A549 (cell line): ENCODE measurements at regions not wholly inside any gene's neighbourhood (a gene's known extent, or its start where the extent isn't known, plus 50 kb on each side); places are given as distances from the start of the nearest gene placed in this dataset.

ENCODE experiments used
- ATAC-seq, 2 experiments: fragments of 200-7000 bp in 1 of 2; fragments of >200 bp in 1 of 2; cut with Nextera tagmentation in 1 of 2; cut with Tn5 transposase in 1 of 2; 3 replicates each; pipeline versions ENCODE4 v1.8.0 to v1.9.1; 2018 to 2020; ENCODE audit warnings: mild to moderate bottlenecking in 1 of 2, moderate library complexity in 1 of 2
- CTCF ChIA-PET: fragments of 300-600 bp; sonication (Branson Sonifier 250); formaldehyde crosslinking; extraction: SDS; loops from one replicate; lab custom pipeline; 2021; ENCODE audit warnings: antibody characterized with exemption, inconsistent platforms; lab: Yijun Ruan, JAX
- POLR2A ChIA-PET: fragments of 350-600 bp; formaldehyde crosslinking; extraction: SDS; loops from one replicate; lab custom pipeline; 2021; ENCODE audit warnings: antibody characterized with exemption, inconsistent platforms; lab: Yijun Ruan, JAX
- DNase-seq, 2 experiments: peaks; one replicate each; pipeline versions ENCODE4 v3.0.0 to v3.0.0-alpha.2; 2011 to 2016; ENCODE audit warnings: low read depth in 1 of 2, low spot score in 1 of 2
- FAIRE-seq: peaks from 2 replicates; lab custom pipeline; 2011; peaks lifted over from hg19 to GRCh38; lab: Jason Lieb, UNC
- H3K27ac ChIP-seq, 2 experiments: fragments of >200 bp; sonication (Bioruptor Twin); formaldehyde crosslinking; 3 replicates each; pipeline ENCODE4 v1.5.1; 2016 to 2017
- H3K4me1 ChIP-seq: fragments of >200 bp; sonication (Bioruptor Twin); formaldehyde crosslinking; 3 replicates; pipeline ENCODE4 v1.6.1; 2016
- H3K4me2 ChIP-seq: fragments of >200 bp; sonication (Bioruptor Twin); formaldehyde crosslinking; 3 replicates; pipeline ENCODE4 v1.6.1; 2016
- H3K4me3 ChIP-seq: fragments of >200 bp; sonication (Bioruptor Twin); formaldehyde crosslinking; 3 replicates; pipeline ENCODE4 v1.5.1; 2016
- H3K9me3 ChIP-seq: fragments of >200 bp; sonication (Bioruptor Twin); formaldehyde crosslinking; 3 replicates; pipeline ENCODE4 v1.6.1; 2016
- ATOH8 ChIP-seq: fragments of 250-450 bp; sonication (Bioruptor Pico); IDR thresholded peaks from 2 replicates; pipeline ENCODE4 v1.5.0; 2020; ENCODE audit warnings: low read depth, mild to moderate bottlenecking, moderate library complexity
- BHLHE40 ChIP-seq: IDR thresholded peaks from 2 replicates; pipeline ENCODE4 v1.6.1; 2012; ENCODE audit warnings: low read depth, low read length, inconsistent platforms
- CHD2 ChIP-seq: fragments of 150-350 bp; IDR thresholded peaks from 2 replicates; pipeline ENCODE4 v1.6.1; 2014; ENCODE audit warnings: low read length; ENCODE audit not compliant: partially characterized antibody
- E2F6 ChIP-seq: IDR thresholded peaks from 2 replicates; pipeline ENCODE4 v1.6.1; 2012; ENCODE audit warnings: low read depth, borderline replicate concordance
- EHF ChIP-seq: fragments of 250-450 bp; sonication (Bioruptor Pico); IDR thresholded peaks from 2 replicates; pipeline ENCODE4 v1.5.0; 2020; ENCODE audit warnings: mild to moderate bottlenecking
- ESRRA ChIP-seq: fragments of 150-350 bp; IDR thresholded peaks from 2 replicates; pipeline ENCODE4 v1.6.1; 2014; ENCODE audit warnings: mild to moderate bottlenecking, low read length, borderline replicate concordance
- HEYL ChIP-seq: fragments of 250-450 bp; sonication (Bioruptor Pico); IDR thresholded peaks from 2 replicates; pipeline ENCODE4 v1.8.0; 2021; ENCODE audit warnings: mild to moderate bottlenecking, moderate library complexity
- JUN ChIP-seq, 2 experiments: fragments of >200 bp; sonication (Bioruptor Twin); formaldehyde crosslinking; IDR thresholded peaks; 2 replicates in 1 of 2; 3 replicates in 1 of 2; pipeline ENCODE4 v1.6.1; 2016 to 2017
- JUNB ChIP-seq: fragments of >200 bp; sonication (Bioruptor Twin); formaldehyde crosslinking; IDR thresholded peaks from 2 replicates; pipeline ENCODE4 v1.6.1; 2016
- KDM5A ChIP-seq: fragments of 200-600 bp; sonication (generic); IDR thresholded peaks from 2 replicates; pipeline ENCODE4 v1.6.1; 2016; ENCODE audit warnings: antibody characterized with exemption, mild to moderate bottlenecking
- MAX ChIP-seq: IDR thresholded peaks from 2 replicates; pipeline ENCODE4 v1.6.1; 2012
- NFE2L2 ChIP-seq: fragments of 150-350 bp; conservative IDR thresholded peaks from 2 replicates; pipeline ENCODE4 v1.6.1; 2014; ENCODE audit warnings: low read length
- NPAS2 ChIP-seq: fragments of 250-450 bp; sonication (Bioruptor Pico); IDR thresholded peaks from 2 replicates; pipeline ENCODE4 v1.8.0; 2022; ENCODE audit warnings: mild to moderate bottlenecking, moderate library complexity, borderline replicate concordance
- NR3C1 ChIP-seq: fragments of >200 bp; sonication (Bioruptor Twin); formaldehyde crosslinking; IDR thresholded peaks from 3 replicates; pipeline ENCODE4 v1.6.1; 2017
- PBX3 ChIP-seq: IDR thresholded peaks from 2 replicates; pipeline ENCODE4 v1.6.1; 2012
- PHF8 ChIP-seq: fragments of 200-600 bp; sonication (generic); IDR thresholded peaks from 2 replicates; pipeline ENCODE4 v1.6.1; 2016; ENCODE audit warnings: low read depth, mild to moderate bottlenecking, antibody characterized with exemption, moderate library complexity, borderline replicate concordance
- POLR2A ChIP-seq: IDR thresholded peaks from 2 replicates; pipeline ENCODE4 v1.6.1; 2012; ENCODE audit warnings: mild to moderate bottlenecking, low read length
- RAD21 ChIP-seq, 2 experiments: fragments of >200 bp in 1 of 2; sonication (Bioruptor Twin) in 1 of 2; formaldehyde crosslinking in 1 of 2; IDR thresholded peaks in 1 of 2; conservative IDR thresholded peaks in 1 of 2; 2 replicates in 1 of 2; 3 replicates in 1 of 2; pipeline ENCODE4 v1.6.1; 2012 to 2018; ENCODE audit warnings: inconsistent platforms in 1 of 2
- RCOR1 ChIP-seq: fragments of 150-350 bp; IDR thresholded peaks from 2 replicates; pipeline ENCODE4 v1.6.1; 2014; ENCODE audit warnings: antibody characterized with exemption, low read length, low read depth
- RFX5 ChIP-seq: fragments of 450-650 bp; IDR thresholded peaks from 2 replicates; pipeline ENCODE4 v1.7.1; 2014; ENCODE audit warnings: antibody characterized with exemption, mild to moderate bottlenecking, moderate library complexity
- SMC3 ChIP-seq: fragments of >200 bp; sonication (Bioruptor Twin); formaldehyde crosslinking; IDR thresholded peaks from 3 replicates; pipeline ENCODE4 v1.6.1; 2018; ENCODE audit warnings: inconsistent platforms
- SREBF2 ChIP-seq: fragments of 450-650 bp; IDR thresholded peaks from 2 replicates; pipeline ENCODE4 v1.6.1; 2014; ENCODE audit warnings: mild to moderate bottlenecking, moderate library complexity
- TP53 ChIP-seq: fragments of 250-450 bp; sonication (Bioruptor Pico); IDR thresholded peaks from 2 replicates; pipeline ENCODE4 v1.5.0; 2021; ENCODE audit warnings: mild to moderate bottlenecking, moderate library complexity
- USF2 ChIP-seq: fragments of 450-650 bp; IDR thresholded peaks from 2 replicates; pipeline ENCODE4 v1.6.1; 2014; ENCODE audit warnings: antibody characterized with exemption
- ZC3H11A ChIP-seq: fragments of 450-650 bp; IDR thresholded peaks from 2 replicates; pipeline ENCODE4 v1.6.1; 2014; ENCODE audit warnings: antibody characterized with exemption, mild to moderate bottlenecking
- ZFP36 ChIP-seq: fragments of 450-650 bp; IDR thresholded peaks from 2 replicates; pipeline ENCODE4 v1.6.1; 2014; ENCODE audit warnings: borderline replicate concordance; ENCODE audit not compliant: partially characterized antibody
- WGBS: methylation state at CpG from one replicate; pipeline ENCODE4 v1.1.6; 2017; ENCODE audit errors: missing lambda C conversion rate; 5-methylcytosine and 5-hydroxymethylcytosine counted together

GRCh38 chr6:40262363-40262762 lies 324.8 kb downstream of the LRFN2 start:
- ChIA-PET CTCF (interaction anchor here (0.7 kb wide), 1 partner anchor 9 kb away, joined by 3 read pairs; no protein-coding TSS in a partner anchor), POLR2A (no interaction called here)
- Histone ChIP-seq H3K27ac (no peak overlapping the region), H3K4me1 (no peaks in the 10 kb centered on the region), H3K4me2 (no peak overlapping the region), H3K9me3 (no peaks in the 10 kb centered on the region), H3K4me3 (no peak overlapping the region)
- ATAC-seq = no peak
- DNase-seq = no peak
- FAIRE-seq = no peak
- TF ChIP-seq NR3C1 (no peak), RAD21 (conservative IDR thresholded peaks at IDR 0.05 in 1 of 2, IDR thresholded peaks at IDR 0.05 in 1 of 2) (no peak), SREBF2 (no peak), RCOR1 (no peak), JUNB (no peak), KDM5A (no peak), PBX3 (no peak), PHF8 (no peak), HEYL (CRISPR knock-in tag) (no peak), NPAS2 (CRISPR knock-in tag) (no peak), USF2 (no peak), ATOH8 (CRISPR knock-in tag) (no peak), E2F6 (no peak), RFX5 (no peak)
- no CpG with 5 or more reads among the region's 1 CpG for WGBS

GRCh38 chr6:40258531-40258930 lies 324.3 kb upstream of the MOCS1 start:
- no peaks in the 10 kb centered on the region for H3K9me3 ChIP-seq
- FAIRE-seq = no peak
- no peak overlapping the region for H3K27ac ChIP-seq
- no peak overlapping the region for H3K4me2 ChIP-seq
- H3K4me3 ChIP-seq = no peak overlapping the region
- no peak for ATAC-seq
- WGBS = 21% methylated on average over 3 of the region's 5 CpGs
- CTCF ChIA-PET = no interaction called here
- no peak for TF ChIP-seq NFE2L2
- TF ChIP-seq TP53 (CRISPR knock-in tag) = no peak
- TF ChIP-seq RAD21 (conservative IDR thresholded peaks at IDR 0.05 in 1 of 2, IDR thresholded peaks at IDR 0.05 in 1 of 2) = no peak
- TF ChIP-seq MAX = no peak
- no peak for TF ChIP-seq HEYL (CRISPR knock-in tag)
- no peak for TF ChIP-seq JUN (IDR thresholded peaks at IDR 0.05)
- no peak for TF ChIP-seq BHLHE40
- no peak for TF ChIP-seq ZC3H11A
- no peak for TF ChIP-seq ZFP36
- TF ChIP-seq CHD2 = no peak
- no peak for TF ChIP-seq EHF
- no peak for TF ChIP-seq ESRRA
- TF ChIP-seq SMC3 = no peak
- TF ChIP-seq POLR2A = no peak
- POLR2A ChIA-PET = interaction anchor here (0.6 kb wide), 1 partner anchor 16 kb away, joined by 5 read pairs; no protein-coding TSS in a partner anchor
- no peaks in the 10 kb centered on the region for H3K4me1 ChIP-seq
- DNase-seq = no peak
